Large intestine (tissue), 3 donors: ENCODE measurements at regions not wholly inside any gene's neighbourhood (a gene's known extent, or its start where the extent isn't known, plus 50 kb on each side); places are given as distances from the start of the nearest gene placed in this dataset.
"Not testable (repeated sequence)": the region's sequence is repeated elsewhere in the genome, so short reads cannot be mapped to it uniquely, and the experiment has no call there.

Source experiments
- DNase-seq, 2 donors: peaks; one replicate each; pipeline versions ENCODE4 v3.0.0 to v3.0.0-alpha.2; 2013
- H3K27ac ChIP-seq: one replicate; pipeline ENCODE4 v1.5.1; 2013; ENCODE audit warnings: low read length
- H3K27me3 ChIP-seq: 2 replicates; pipeline ENCODE4 v1.6.1; 2013; ENCODE audit warnings: low read length; ENCODE audit not compliant: control insufficient read depth, insufficient read depth
- H3K36me3 ChIP-seq: 2 replicates; pipeline ENCODE4 v1.6.1; 2013; ENCODE audit warnings: low read length; ENCODE audit not compliant: control insufficient read depth, insufficient read depth
- H3K4me1 ChIP-seq: one replicate; pipeline ENCODE4 v1.6.1; 2013; ENCODE audit warnings: low read length; ENCODE audit not compliant: control insufficient read depth, insufficient read depth
- H3K4me3 ChIP-seq: one replicate; pipeline ENCODE4 v1.5.1; 2013; ENCODE audit warnings: low read length
- H3K9me3 ChIP-seq: one replicate; pipeline ENCODE4 v1.6.1; 2013; ENCODE audit warnings: mild to moderate bottlenecking, low read depth, low read length, moderate library complexity; ENCODE audit not compliant: control insufficient read depth
- WGBS: methylation state at CpG from one replicate; pipeline ENCODE4 v1.1.5; 2013; ENCODE audit warnings: low lambda C conversion rate; ENCODE audit not compliant: insufficient coverage; 5-methylcytosine and 5-hydroxymethylcytosine counted together

- Histone ChIP-seq H3K4me3 (no peak overlapping the region), H3K27ac (no peak overlapping the region), H3K4me1 (no peaks in the 10 kb centered on the region), H3K36me3 (no peaks in the 10 kb centered on the region), H3K9me3 (no peaks in the 10 kb centered on the region), H3K27me3 (no peaks in the 10 kb centered on the region)
- no CpG with 5 or more reads among the region's 3 CpGs for WGBS
- DNase-seq: no peak
Observed at GRCh38 chr7:24395512-24395911, 111.5 kb downstream of the NPY start.

- H3K27me3 ChIP-seq, H3K27ac ChIP-seq, H3K4me3 ChIP-seq, H3K4me1 ChIP-seq, DNase-seq, H3K9me3 ChIP-seq, H3K36me3 ChIP-seq: not testable (repeated sequence)
- WGBS: no CpG with 5 or more reads among the region's 13 CpGs
Observed at GRCh38 chr7:24396387-24396786, 112.4 kb downstream of the NPY start.

DNA sequence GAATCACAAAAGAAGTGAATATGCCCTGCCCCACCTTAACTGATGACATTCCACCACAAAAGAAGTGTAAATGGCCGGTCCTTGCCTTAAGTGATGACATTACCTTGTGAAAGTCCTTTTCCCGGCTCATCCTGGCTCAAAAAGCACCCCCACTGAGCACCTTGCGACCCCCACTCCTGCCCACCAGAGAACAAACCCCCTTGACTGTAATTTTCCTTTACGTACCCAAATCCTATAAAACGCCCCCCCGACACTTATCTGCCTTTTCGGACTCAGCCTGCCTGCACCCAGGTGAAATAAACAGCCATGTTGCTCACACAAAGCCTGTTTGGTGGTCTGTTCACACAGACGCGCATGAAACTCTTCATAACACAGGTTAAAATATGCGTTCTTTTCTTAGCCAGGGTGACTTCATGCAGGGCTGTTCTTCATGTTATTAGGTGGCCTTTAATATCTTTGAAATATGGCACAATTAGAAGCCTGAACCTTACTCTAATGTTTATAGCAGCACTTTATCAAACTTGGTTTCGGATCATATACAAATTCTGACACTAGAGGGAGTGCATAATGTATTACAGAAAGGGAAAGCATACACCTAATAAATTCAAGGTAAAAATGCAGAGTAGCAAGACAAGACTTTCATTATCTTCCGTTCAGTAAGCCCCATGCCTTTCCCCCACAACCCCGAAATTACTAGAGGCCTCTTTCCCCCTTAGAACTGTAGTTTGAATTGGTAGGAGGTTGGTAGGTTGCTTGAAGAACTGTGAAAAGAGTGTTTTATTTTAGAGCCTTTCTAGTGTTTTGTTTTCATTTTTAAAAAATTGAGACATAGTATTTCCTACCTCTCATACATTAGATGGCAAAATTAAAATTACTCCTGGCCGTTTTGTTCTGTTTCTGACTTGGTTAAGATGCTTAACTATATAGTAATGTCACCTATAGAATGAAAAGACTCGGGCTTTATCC, 117.9 kb downstream of the NPY start:
- no peaks in the 10 kb centered on the region for H3K36me3 ChIP-seq
- H3K27ac ChIP-seq: no peak overlapping the region
- no peaks in the 10 kb centered on the region for H3K4me1 ChIP-seq
- 32% methylated on average over 4 of the region's 15 CpGs for WGBS
- H3K4me3 ChIP-seq: no peak overlapping the region
- DNase-seq: peak; percentile 12 to 45
- H3K27me3 ChIP-seq: no peaks in the 10 kb centered on the region
- H3K9me3 ChIP-seq: no peaks in the 10 kb centered on the region

DNA sequence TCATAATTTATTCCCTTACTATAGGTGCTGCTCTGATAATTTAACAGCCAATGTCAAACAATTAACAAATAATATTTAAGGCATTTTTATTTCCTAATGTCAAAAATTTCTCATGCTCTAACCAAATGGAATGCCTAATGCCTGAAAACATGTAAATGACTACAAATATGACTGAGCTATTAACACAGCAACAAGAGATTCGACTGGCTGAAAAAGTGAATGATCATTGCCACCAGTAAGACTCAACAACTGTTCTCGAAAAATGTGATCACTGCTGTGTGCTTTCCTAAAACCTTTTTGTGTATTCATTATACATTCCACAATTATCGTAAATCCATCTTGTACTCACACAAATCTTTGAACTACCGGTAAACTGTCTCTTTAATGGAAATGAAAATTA, 118.7 kb downstream of the NPY start:
- 92% methylated on average over 4 of the region's 4 CpGs for WGBS
- Histone ChIP-seq H3K4me1 (no peaks in the 10 kb centered on the region), H3K27ac (no peak overlapping the region), H3K36me3 (no peaks in the 10 kb centered on the region), H3K9me3 (no peaks in the 10 kb centered on the region), H3K27me3 (no peaks in the 10 kb centered on the region), H3K4me3 (no peak overlapping the region)
- DNase-seq: no peak

DNA sequence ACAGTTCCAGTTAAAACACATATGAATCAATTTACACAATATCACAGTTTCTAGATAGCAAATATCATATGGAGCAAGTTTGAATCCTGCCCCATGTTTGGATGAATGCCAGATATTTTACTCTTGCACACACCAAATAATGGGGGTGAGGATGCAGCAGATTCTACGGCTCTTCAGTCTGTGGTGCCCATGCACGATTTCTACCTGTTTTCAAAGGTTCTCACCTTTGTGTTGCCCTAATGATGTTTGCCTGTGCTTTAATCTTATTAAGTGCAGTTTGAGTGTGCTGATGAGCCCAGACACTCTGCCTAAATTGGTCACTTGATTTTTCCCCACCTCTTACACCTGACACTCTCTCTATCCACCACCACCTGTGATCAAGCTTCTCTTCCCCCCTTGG, 119.6 kb downstream of the NPY start:
- no peak for DNase-seq
- Histone ChIP-seq H3K9me3 (no peaks in the 10 kb centered on the region), H3K27ac (no peak overlapping the region), H3K4me1 (no peaks in the 10 kb centered on the region), H3K4me3 (no peak overlapping the region), H3K27me3 (no peaks in the 10 kb centered on the region), H3K36me3 (no peaks in the 10 kb centered on the region)
- WGBS: no CpG with 5 or more reads among the region's 2 CpGs

DNA sequence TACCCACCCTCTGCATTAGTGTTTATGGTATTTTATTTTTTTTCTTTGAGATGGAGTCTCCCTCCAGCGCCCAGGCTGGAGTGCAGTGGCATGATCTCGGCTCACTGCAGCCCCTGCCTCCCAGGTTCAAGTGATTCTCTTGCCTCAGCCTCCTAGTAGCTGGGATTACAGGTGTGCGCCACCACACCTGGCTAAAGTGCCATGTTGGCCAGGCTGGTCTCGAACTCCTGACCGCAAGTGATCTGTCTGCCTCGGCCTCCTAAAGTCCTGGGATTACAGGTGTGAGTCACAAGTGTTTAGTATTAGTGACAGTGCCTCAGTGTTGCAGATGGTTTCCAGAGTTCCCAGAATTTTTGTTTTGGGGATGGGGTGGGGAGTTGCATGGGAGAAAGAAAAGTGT, 120.3 kb downstream of the NPY start:
- no CpG with 5 or more reads among the region's 6 CpGs for WGBS
- no peaks in the 10 kb centered on the region for H3K9me3 ChIP-seq

GRCh38 chr7:24405002-24405401, 121.0 kb downstream of the NPY start:
- H3K27ac ChIP-seq: no peak overlapping the region
- H3K9me3 ChIP-seq: no peaks in the 10 kb centered on the region
- no peak overlapping the region for H3K4me3 ChIP-seq
- no peak for DNase-seq
- H3K36me3 ChIP-seq: no peaks in the 10 kb centered on the region
- no peaks in the 10 kb centered on the region for H3K4me1 ChIP-seq
- H3K27me3 ChIP-seq: no peaks in the 10 kb centered on the region

More for the DNA sequence above, 120.3 kb downstream of the NPY start:
- Histone ChIP-seq H3K27me3 (no peaks in the 10 kb centered on the region), H3K27ac (no peak overlapping the region), H3K4me3 (no peak overlapping the region), H3K4me1 (no peaks in the 10 kb centered on the region), H3K36me3 (no peaks in the 10 kb centered on the region)
- no peak for DNase-seq

GRCh38 chr7:24406053-24406788, 122.2 kb downstream of the NPY start:
- Histone ChIP-seq H3K27ac (no peak overlapping the region), H3K27me3 (no peaks in the 10 kb centered on the region), H3K4me1 (no peaks in the 10 kb centered on the region), H3K4me3 (no peak overlapping the region), H3K36me3 (no peaks in the 10 kb centered on the region), H3K9me3 (no peaks in the 10 kb centered on the region)
- no peak for DNase-seq
- 70% methylated on average over 2 of the region's 4 CpGs for WGBS

DNA sequence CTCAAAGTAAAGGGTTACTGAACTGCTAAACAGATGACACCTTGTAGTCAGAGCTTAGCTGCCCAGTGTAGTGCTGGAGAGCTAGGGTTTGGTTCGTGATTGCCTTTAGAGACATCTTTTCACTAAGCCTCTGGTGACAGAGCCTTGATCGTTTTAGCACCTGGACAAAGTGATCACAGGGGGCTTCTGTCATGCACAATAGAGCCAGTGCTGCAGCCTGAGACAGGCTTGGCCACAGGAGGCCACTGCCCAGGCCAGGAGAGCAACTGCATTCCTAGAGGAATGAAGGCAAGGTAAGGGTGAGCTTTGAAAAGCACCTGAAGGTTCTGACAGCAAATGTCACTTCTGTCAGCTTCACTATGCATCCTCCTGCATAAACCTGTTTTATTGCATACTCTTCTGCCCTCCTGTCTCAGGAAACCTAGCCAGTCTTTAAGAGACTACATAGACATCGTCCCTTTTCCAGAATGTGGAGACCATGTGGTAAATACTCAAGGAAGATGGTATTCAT, 122.9 kb downstream of the NPY start:
- no peaks in the 10 kb centered on the region for H3K4me1 ChIP-seq
- no peaks in the 10 kb centered on the region for H3K27me3 ChIP-seq
- no peak overlapping the region for H3K4me3 ChIP-seq
- WGBS: 100% methylated on average over 1 of the region's 3 CpGs
- H3K9me3 ChIP-seq: no peaks in the 10 kb centered on the region
- H3K36me3 ChIP-seq: no peaks in the 10 kb centered on the region
- no peak overlapping the region for H3K27ac ChIP-seq
- no peak for DNase-seq

GRCh38 chr7:24407965-24408364, 124.0 kb downstream of the NPY start:
- Histone ChIP-seq H3K27ac (no peak overlapping the region), H3K27me3 (no peaks in the 10 kb centered on the region), H3K4me3 (no peak overlapping the region), H3K9me3 (no peaks in the 10 kb centered on the region), H3K36me3 (no peaks in the 10 kb centered on the region), H3K4me1 (no peaks in the 10 kb centered on the region)
- no CpG with 5 or more reads among the region's 1 CpG for WGBS
- DNase-seq: no peak
